KG1 (cell line): ENCODE measurements at regions not wholly inside any gene's neighbourhood (a gene's known extent, or its start where the extent isn't known, plus 50 kb on each side); places are given as distances from the start of the nearest gene placed in this dataset.
"Not testable (repeated sequence)": the region's sequence is repeated elsewhere in the genome, so short reads cannot be mapped to it uniquely, and the experiment has no call there.

Experiments
- DNase-seq: peaks from one replicate; lab custom pipeline; 2025; lab: John Stamatoyannopoulos, UW

GRCh38 chr2:180927030-180927686, 53.2 kb upstream of the UBE2E3 start:
- DNase-seq: no peak

GRCh38 chr2:180925700-180926099, 54.7 kb upstream of the UBE2E3 start:
- DNase-seq: no peak

- DNase-seq: no peak
Observed at GRCh38 chr2:180924063-180924462, 56.3 kb upstream of the UBE2E3 start.

- DNase-seq: no peak
Observed at GRCh38 chr2:180910831-180911665, 69.4 kb upstream of the UBE2E3 start.

- no peak for DNase-seq
Observed at GRCh38 chr2:180907731-180908130, 72.7 kb upstream of the UBE2E3 start.

GRCh38 chr2:180905461-180905860, 74.9 kb upstream of the UBE2E3 start:
- no peak for DNase-seq

GRCh38 chr2:180905002-180905401, 75.4 kb upstream of the UBE2E3 start:
- no peak for DNase-seq

GRCh38 chr2:180901331-180901730, 79.1 kb upstream of the UBE2E3 start:
- DNase-seq: no peak

GRCh38 chr2:180893752-180894151, 86.7 kb upstream of the UBE2E3 start:
- DNase-seq: no peak

- DNase-seq: no peak
Observed at GRCh38 chr2:180892091-180892490, 88.3 kb upstream of the UBE2E3 start.

- no peak for DNase-seq
Observed at GRCh38 chr2:180891360-180891759, 89.0 kb upstream of the UBE2E3 start.

GRCh38 chr2:180890781-180891180, 89.6 kb upstream of the UBE2E3 start:
- DNase-seq: no peak

GRCh38 chr2:180882959-180883358, 97.4 kb upstream of the UBE2E3 start:
- no peak for DNase-seq

GRCh38 chr2:180876506-180876905, 103.9 kb upstream of the UBE2E3 start:
- DNase-seq: no peak

GRCh38 chr2:180873219-180873618, 107.2 kb upstream of the UBE2E3 start:
- no peak for DNase-seq

GRCh38 chr2:180872781-180873180, 107.6 kb upstream of the UBE2E3 start:
- not testable (repeated sequence) for DNase-seq

GRCh38 chr2:180872255-180872654, 108.2 kb upstream of the UBE2E3 start:
- no peak for DNase-seq

- no peak for DNase-seq
Observed at GRCh38 chr2:180871649-180872048, 108.8 kb upstream of the UBE2E3 start.

- DNase-seq: no peak
Observed at GRCh38 chr2:180849851-180850250, 130.6 kb upstream of the UBE2E3 start.

GRCh38 chr2:180848393-180848792, 132.0 kb upstream of the UBE2E3 start:
- DNase-seq: no peak

- DNase-seq: no peak
Observed at GRCh38 chr2:180846756-180847472, 133.5 kb upstream of the UBE2E3 start.

GRCh38 chr2:180842461-180842860, 137.9 kb upstream of the UBE2E3 start:
- DNase-seq: no peak

- no peak for DNase-seq
Observed at GRCh38 chr2:180840641-180841040, 139.8 kb upstream of the UBE2E3 start.
